NCI-H128 (cell line): ENCODE measurements at regions not wholly inside any gene's neighbourhood (a gene's known extent, or its start where the extent isn't known, plus 50 kb on each side); places are given as distances from the start of the nearest gene placed in this dataset.
"Not testable (repeated sequence)": the region's sequence is repeated elsewhere in the genome, so short reads cannot be mapped to it uniquely, and the experiment has no call there.

Experiments
- DNase-seq: peaks from one replicate; lab custom pipeline; 2025; ENCODE audit not compliant: unreplicated experiment; lab: John Stamatoyannopoulos, UW

DNA sequence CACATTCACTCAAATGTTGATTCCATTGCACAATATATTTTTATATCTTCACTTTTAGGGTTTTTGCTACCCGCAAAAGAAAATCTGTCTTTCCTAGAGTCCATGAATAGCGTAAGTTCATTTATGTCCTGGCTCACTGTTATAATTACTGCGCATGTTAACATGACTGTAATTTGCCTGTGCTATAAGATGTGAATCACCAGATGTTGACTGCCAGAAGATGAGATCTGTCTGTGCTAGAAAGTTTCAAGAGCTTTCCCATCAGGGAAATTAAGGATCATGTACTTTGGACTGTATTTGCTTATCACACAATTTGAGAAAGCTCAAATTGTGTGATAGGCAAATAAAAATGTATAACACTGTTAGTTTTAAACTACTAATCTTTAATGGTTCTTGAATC lies 322.5 kb downstream of the CHL1 start:
- no peak for DNase-seq

DNA sequence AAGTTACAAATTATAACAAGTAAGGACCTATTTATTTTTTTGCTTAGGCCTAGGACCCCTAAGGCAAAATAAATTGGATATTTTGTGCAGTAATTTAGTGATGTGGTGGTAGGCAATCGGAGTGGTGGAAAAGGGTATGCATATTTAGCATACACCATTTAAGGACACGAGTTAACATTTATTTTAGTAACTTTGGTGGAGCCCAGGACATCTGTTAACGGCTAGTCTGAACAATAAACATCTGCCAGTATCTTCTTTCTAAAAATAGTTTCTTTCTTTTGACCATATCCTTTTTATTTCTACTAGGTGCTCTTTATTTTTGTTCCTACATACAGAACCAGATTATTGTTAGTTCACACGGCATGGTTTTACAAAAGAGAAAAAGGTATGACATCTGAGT lies 326.3 kb downstream of the CHL1 start:
- no peak for DNase-seq

- DNase-seq, result no peak
These were observed 328.9 kb downstream of the CHL1 start for GRCh38 chr3:525415-525814.

GRCh38 chr3:535566-536416 lies 339.2 kb downstream of the CHL1 start:
- no peak for DNase-seq

DNA sequence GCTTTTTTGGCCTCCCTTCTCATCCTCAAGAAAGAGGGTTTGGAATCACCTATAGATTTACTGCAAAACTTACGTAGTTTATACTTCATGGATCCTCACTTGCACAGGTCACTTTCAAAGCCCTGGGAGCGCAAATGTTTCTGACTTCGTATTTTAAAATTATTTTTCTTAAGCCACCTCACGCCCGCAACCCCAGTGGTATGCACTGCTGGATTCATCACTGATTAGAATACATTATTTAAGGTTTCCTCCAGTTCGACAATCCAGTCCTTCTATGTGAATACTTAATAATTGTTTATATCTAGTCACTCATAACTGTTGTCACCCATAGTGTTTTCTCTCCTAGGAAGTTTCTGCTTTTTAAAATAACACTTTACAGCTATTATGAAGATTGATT lies 339.9 kb downstream of the CHL1 start:
- DNase-seq, result no peak

DNA sequence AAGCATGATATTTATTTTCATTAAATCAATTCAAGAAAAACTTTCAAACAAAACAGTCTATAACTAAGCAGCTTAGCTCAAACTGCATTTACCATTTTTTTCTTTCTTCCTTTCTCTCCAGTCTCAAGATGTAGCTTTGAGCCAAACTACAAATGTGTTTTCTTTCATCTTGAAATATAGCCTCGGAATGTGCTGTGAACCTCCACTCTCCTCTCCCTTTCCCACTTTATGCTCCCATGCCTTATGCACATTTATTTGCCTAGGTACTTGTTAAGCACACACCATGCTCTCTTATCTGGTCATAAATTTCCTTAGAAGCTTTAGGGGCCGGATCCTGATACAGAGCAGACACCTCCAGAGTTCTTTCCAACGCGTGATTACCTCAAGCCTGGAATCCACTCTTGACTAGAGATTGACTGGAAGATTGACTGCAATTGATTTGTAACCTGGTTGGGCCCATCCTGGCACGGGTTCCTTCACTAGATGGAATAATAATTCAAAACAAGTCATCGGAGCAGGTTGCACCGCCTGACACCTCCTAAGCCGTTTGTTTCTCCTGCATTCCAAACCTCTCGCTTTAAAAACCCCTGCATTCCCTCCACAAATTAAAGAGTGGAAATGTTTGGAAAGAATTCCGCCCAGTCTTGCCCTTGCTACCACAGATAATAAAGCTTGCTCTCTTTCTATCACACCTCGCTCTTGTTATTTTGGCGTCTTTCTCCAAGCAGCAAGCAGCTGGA lies 344.7 kb downstream of the CHL1 start:
- DNase-seq, result no peak

DNA sequence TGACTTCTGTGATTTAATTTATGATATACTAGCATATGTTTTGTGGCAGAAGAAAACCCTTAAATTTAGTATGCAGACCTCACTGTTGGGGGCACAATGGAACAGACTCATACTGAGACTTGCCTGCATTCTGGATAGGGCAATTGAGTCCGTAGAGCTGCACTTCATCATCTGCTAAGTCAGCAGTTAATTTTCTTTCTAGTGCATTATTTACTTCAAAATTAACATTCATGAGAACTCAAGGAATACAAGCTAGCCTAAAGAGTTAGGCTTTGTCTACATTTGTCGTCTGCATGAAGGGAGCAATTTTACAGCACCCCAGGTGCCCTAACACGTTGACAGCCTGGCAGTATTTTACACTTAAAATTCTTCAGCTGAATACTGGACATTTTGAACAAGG lies 345.5 kb downstream of the CHL1 start:
- no peak for DNase-seq

GRCh38 chr3:549636-550035 lies 353.1 kb downstream of the CHL1 start:
- no peak for DNase-seq

DNA sequence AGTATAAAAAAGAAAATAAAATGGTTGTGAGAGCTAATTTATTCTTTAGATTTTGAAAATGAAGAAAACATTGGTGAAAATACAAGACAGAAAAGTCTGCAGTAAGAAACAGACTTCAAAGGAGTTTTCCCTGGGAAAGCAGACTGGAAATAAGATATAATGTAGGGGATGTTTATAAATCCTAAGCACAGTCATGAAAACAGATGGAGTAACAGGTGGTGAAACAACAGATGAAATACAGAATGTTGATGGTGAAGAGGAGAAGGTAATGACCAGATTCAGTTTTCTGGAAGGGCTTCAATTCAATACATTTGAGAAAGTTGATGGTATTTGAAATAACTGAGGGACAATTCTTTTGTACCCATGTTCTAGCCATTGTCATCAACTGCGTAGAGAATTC lies 353.9 kb downstream of the CHL1 start:
- DNase-seq, result no peak

DNA sequence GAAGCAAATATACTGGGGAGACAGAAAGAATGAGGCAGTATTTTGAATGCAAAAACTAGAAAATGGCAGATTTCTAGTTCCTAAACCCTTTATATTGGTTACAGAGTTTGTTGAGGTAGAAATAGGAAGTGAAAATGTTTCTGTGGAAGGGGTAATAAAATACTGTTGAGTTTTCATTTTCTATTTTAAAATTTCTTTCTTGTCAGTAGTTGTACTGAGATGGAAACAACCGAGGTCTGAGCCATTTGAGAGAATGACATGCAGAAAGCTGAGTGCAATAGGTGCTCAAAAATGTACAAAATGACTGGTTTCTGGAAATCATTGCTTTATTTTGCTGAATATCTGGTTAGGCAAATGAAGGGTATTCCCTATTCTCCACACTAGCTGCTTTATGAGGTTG lies 361.4 kb downstream of the CHL1 start:
- no peak for DNase-seq

- no peak for DNase-seq
These were observed 371.1 kb downstream of the CHL1 start for GRCh38 chr3:567488-568185.

- DNase-seq, result not testable (repeated sequence)
These were observed 383.0 kb downstream of the CHL1 start for GRCh38 chr3:579529-579928.

GRCh38 chr3:589066-589465 lies 392.5 kb downstream of the CHL1 start:
- DNase-seq, result not testable (repeated sequence)

DNA sequence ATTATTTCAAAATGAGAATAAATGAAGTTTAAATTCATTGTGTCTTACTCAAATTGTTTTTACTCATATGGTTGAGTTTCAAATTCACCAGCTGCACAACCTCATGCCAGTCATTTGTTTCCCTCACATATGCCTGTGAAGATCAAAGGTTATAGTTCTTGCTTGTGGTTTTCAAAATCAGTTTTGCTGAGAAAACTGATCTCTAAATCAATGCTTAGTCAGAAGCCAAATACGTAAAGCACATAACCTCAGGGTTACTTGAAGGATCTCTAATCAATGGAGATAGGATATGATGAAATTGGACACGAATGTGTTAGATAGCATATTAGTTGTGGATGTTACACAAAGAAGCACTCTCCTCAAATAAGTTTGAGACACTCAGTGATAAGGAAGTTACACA lies 400.7 kb downstream of the CHL1 start:
- DNase-seq, result not testable (repeated sequence)

- DNase-seq, result not testable (repeated sequence)
These were observed 401.2 kb downstream of the CHL1 start for GRCh38 chr3:597746-598145.

- not testable (repeated sequence) for DNase-seq
These were observed 410.9 kb downstream of the CHL1 start for GRCh38 chr3:607480-607879.

- no peak for DNase-seq
These were observed 425.2 kb downstream of the CHL1 start for GRCh38 chr3:621714-622113.

DNA sequence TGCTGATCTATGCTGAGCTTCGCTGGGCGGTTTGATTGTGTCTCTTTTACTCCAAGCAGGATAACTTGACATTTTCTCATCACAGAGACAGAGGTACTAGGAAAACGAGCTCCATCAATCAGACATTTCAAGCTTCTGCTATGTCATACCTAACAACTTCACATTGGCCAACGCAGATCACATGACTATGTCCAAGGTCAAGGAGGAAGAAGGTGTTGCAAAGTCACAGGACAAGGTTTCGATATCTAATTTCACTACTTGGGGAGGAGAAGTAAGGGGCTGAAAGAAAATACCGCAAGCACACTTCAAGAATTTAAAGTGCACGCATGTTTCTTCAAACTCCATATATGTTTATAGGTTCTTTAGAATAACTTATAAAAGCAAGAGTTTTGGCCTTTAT lies 425.8 kb downstream of the CHL1 start:
- DNase-seq, result no peak

GRCh38 chr3:623914-624545 lies 427.5 kb downstream of the CHL1 start:
- no peak for DNase-seq

- peak; percentile 5 for DNase-seq
These were observed 436.1 kb downstream of the CHL1 start for GRCh38 chr3:632571-633170.

DNA sequence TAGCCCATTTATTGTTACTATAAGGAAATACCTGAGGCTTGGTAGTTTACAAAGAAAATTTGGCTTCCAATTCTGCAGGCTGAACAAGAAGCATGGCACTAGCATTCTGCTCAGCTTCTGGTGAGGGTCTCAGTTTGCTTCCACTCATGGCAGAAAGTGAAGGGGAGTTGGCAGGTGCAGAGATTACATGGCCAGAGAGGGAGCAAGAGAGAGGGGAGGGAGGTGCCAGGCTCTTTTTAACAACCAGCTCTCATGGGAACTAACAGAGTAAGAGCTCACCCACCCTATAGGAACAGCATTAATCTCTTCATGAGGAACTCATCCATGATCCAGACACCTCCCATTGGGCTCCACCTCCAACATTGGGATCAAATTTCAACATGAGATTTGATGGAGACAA lies 437.9 kb downstream of the CHL1 start:
- DNase-seq, result no peak
